NCI-H2196 treated with DMSO at 0.1 percent for 48 hours (cell line): ENCODE measurements at regions not wholly inside any gene's neighbourhood (a gene's known extent, or its start where the extent isn't known, plus 50 kb on each side); places are given as distances from the start of the nearest gene placed in this dataset.

Experiments
- DNase-seq: peaks from one replicate; lab custom pipeline; 2025; ENCODE audit not compliant: unreplicated experiment; lab: John Stamatoyannopoulos, UW

DNA sequence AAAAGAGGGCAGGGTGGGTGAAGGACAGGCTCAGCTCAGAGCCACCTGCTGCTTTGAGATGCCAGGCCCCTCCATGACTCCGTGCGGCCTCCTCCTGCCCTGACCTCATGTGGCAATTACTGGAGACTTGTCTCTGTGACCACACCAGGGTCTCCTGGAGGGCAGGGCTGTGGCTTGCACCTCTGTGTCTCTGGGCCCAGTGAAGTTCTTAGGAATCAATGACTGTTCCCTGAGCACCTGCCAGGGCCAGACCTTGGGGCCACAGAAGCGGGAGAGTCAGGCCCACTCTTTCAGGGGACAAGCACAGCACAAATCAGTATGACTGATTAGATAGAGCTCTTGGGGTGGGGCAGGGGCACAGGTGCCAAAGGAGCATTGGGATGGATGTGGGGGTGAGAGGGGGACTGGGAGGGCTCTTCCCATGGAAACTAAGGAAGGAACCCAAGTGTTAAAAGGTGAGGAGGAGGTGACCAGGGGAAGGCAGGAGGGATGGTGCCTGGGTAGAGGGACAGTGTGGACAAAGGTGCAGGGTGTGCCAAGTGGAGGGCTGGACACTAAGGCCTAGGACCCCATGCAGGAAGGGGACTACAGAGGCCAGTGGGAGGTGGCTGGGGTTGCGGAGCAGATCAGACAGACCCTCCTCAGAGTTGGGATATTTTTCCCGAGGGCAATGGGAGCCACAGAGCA, 77.3 kb upstream of the SHISAL1 start:
- no peak for DNase-seq

DNA sequence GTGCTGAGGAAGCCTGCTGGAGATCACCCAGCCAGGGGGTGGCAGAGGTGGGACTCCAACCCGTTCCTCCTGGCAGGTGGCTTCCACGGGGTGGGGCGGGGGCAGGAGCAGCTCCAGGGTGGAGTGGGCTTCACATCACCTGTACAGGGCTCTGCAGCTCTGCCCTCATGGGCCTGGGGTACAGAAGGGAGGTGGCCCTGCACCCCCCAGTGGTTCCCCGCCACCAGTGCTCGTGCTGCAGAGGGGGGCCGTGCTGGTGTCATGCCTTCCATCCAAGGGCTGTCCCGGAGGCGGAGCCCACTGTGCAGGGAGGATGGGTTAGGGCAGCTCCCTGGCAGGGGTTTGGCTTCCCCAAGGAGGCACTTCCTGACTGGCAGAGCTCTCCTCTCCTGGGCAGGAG, 76.4 kb upstream of the SHISAL1 start:
- DNase-seq, result no peak

DNA sequence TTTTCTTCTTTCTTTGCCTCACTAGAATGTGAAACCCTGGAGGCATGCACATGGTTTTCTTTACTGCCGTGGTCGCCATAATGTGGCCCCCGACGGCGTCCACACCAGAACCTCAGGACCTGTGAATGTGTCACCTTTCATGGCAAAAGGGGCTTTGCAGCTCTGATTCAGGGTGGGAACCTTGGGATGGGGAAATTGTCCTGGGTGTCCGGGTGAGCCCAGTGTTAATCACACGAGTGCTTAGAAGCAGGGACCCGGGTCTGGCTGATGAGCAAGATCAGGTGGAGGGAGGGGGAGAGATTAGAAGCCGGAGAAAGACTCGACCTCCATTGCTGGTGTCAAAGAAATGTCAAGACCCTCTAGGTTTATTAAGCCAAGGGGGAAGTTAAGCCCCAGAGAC, 74.7 kb upstream of the SHISAL1 start:
- DNase-seq, result no peak

DNA sequence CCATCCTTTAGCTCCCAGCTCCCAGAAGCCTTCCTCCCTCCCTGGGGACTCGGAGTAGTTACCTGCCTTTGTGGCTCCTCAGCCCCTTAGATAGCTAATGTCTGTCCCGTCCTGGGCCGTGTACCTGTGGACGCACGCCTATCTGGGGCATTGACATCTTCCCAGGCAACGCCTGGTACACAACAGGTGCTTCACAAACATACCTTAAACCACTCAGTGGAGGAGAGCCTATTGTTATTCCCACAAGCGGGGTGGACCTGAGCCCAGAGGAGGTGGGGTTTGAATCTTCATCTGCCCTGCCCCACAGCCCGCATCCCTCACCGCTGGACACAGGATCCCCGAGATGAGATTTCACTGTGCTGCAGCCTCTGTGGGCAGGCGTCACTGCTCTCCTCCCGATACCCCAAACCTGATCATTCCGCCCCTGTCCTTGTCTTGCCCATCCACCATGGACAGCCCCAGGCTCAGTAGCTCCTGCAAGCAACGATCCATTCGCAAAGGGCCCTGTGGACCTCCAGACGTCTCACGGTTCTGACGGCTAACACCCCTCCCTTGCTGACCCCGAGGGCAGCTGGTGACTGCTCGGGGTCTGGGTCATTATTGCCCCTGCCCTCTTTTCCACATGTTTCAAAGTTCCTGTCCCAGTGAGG, 73.8 kb upstream of the SHISAL1 start:
- no peak for DNase-seq

DNA sequence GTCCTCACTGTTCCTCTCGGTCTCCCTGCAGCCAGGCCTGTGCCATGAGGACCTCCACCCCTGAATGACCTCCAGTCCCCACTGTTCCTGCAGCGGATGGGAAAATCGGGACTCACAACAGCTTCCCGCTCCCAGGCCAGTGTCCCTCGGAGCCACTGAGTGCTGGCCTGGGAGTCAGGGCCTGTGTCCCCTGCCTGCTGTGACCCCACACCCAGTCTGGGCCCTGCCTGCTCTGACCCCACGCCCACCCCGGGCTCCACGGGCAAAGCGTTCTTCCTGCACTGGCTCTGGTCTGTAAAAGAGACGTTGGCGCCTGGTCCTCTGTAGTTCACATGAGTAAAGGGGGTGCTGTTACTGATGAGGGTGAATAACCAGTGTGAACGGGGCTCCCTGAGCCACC, 73.0 kb upstream of the SHISAL1 start:
- no peak for DNase-seq

DNA sequence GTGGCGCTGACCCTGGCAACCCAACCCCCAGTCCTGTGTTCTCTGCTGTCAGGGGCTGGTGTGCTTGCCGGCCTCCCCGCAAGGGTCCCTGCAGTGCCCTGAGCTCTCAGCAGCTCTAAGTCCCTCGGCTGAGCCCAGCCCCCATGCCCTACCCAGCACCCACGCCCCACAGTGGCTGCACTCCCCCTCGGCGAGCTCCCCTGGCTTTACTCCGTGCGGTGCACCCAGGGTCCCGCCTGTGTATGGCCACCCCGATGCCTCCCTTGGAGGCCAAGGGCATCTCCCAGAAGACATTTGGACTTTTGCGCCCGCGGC, 72.5 kb upstream of the SHISAL1 start:
- DNase-seq, result no peak

DNA sequence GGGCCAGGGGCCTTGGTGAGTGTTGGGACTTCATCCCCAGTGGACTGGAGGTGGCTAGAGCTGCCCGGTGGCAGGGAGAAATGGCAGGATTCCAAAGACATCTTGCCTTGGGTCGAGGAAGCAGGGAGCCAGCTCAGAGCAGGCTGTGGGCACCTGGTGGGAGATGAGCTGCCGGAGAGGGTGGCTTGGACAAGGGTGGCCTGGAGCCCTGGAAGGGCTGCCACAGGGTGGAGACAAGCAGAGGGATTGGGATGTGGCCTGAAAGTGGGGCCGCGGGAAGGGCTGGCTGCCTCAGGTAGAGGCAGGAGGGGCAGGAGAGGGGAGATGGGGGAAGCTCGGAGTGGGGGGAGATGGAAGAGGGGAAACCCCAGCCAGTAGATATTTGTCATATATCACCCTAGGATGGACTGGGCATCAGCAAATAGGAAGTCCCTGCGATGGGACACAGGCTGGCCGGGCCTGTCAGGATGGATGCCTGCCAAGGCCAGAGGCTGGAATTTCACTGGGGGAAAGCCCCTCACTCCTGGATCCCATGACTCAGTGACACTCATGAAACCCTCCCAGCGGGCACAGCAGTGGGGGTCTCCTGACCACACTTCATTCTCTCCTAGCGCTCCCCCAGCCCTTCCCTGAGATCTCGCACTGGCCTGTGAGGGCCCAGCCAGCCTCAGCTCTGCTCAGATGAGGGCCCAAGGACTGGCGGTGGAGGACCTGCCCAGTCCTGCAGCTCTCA, 72.0 kb upstream of the SHISAL1 start:
- DNase-seq, result no peak

DNA sequence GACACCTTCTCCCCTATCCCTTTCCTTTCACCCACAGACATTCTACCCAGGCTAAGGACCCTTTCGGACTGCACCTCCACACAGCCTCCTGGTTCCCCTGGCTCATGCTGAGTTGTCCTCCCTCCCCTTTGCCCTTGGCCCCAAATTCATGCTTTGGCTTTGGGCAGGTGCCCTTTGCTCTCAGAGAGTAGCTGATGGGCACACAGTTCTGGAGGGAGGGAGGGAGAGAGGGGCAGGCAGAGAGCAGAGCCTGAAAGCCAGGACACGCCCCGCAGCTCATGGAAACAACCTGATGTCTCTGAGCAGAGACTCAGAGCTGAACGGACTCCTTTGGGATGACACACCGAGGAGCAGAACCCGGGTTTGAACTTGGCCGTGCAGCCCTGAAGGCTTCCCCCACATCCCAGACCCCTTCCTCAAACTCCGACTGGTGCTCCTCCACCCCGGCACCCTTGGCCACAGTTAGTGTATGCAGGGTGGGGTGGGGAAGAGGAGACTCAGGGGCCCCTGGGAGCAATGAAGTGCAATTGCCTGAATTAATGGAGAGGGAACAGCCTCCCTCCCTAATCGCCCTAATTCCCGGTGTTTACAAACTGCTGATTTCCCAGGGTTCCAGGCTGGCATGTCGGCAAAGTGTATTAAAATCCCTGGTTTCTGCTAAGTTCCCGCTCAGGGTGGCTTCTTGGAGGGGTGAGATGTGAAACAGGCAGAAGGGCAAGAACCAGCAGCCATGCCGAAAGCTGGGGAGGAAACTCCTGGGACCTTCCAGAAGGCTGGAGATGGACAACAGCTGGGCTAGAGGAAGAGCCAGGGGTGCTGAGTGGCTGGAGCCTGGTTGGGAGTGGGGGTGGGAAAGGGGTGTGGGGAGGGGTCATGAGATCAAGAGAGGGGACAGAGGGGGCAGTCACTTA, 71.2 kb upstream of the SHISAL1 start:
- no peak for DNase-seq

DNA sequence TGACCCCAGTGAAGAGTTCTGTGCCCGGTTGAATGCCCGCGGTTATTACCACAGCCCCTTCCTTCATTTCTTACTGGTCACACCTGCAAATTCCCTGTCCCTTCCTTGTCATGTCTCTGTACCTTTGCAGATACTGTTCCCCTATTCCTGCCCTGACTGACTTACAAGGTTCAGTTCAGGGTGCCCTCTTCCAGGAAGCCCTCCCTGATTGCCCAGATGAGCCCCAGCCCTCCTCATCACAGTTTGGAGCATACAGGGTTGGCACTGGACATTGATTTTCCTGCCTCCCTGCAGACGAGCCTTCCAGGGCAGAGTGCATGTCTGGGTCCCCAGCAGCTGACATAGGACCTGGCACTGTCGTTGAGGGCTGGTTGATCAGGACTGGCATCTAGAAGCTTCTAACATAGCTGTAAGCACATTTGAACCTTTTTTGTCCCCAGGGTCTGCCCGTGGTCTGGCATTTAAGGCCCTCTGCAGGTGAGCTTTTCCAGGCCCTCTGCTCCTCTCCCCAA, 70.4 kb upstream of the SHISAL1 start:
- DNase-seq, result no peak

DNA sequence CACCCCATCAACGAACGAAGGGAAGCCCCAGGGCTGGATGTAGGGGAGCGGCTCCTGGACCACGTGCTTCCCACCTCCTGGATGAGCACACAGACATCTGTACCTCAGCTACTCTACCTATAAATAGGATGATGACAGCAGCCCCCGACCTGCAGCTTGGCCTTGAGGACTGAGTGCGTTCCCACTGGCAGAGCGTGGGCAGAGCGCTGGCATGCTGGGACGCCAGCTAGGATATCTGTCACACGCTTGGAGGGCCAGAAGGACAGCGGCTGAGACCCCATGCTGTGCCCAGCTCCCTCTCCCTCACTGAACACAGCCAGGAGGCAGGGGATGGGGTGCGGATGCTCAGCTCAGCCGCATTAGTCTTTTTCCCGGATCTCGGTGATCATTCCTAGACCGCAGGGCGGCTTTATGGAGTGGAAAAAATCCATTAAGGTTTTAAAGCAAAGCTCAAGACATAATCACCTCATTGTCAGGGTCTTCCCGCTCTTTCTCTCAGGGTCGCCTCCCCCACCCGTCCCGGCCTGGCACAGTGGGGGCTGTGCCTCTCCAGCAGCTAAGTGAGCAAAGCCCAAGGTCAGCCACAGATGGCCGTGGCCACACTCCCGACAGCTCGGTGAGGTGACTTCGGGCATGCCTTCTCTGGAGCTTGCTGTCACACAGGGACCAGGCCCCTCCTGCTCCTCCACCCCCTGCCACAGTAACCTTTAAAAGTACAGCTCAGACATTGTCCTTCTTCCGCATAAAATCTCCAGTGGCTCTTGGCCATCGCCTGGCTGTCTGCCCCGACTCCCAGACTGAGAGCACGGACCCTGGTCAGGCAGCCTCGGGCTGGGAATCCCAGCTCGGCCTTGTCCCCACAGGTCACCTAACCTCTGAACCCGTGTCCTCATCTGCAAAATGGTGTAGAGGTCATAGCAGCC, 69.6 kb upstream of the SHISAL1 start:
- DNase-seq, result no peak

GRCh38 chr22:44381761-44382115, 69.0 kb upstream of the SHISAL1 start:
- no peak for DNase-seq

GRCh38 chr22:44380756-44381486, 68.2 kb upstream of the SHISAL1 start:
- no peak for DNase-seq

GRCh38 chr22:44379817-44380755, 67.3 kb upstream of the SHISAL1 start:
- DNase-seq, result no peak

GRCh38 chr22:44378380-44378779, 65.6 kb upstream of the SHISAL1 start:
- DNase-seq, result no peak

- no peak for DNase-seq
Observed at GRCh38 chr22:44375451-44375850, 62.7 kb upstream of the SHISAL1 start.

DNA sequence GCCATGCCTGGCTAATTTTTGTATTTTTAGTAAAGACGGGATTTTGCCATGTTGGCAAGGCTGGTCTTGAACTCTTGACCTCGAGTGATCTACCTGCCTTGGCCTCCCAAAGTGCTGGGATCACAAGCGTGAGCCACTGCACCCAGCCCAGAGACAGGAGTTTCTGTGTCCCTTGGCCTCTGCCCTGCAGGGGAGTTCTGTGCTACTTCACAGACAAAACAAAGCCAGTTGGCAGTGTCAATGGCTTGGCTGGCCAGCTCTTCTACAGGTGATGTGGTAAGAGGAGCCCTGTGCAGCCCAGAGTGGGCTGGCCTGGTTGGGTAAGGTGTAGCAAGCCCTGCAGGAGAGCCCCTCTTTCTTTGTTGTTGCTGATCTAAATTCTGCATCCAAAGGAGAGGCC, 60.5 kb upstream of the SHISAL1 start:
- DNase-seq, result no peak

DNA sequence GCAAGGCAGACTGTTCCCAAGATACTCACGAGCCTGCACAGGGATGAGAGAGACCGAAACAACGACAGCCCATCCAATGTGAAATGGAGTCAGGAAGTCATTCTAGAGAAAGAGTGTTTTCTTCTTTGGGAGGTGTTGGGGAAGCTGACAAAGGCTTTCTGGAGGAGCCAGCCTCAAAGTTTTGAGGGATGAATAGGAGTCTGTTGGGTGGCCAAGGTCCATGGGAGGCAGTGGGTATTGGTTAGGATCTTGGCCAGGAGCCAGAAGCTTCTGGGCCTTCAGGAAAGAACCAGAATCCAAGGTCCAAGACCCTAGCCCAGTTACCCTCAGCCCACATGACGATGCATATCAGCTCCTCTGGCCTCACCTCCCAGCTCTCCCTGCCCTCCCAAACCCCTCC, 59.9 kb upstream of the SHISAL1 start:
- DNase-seq, result no peak

DNA sequence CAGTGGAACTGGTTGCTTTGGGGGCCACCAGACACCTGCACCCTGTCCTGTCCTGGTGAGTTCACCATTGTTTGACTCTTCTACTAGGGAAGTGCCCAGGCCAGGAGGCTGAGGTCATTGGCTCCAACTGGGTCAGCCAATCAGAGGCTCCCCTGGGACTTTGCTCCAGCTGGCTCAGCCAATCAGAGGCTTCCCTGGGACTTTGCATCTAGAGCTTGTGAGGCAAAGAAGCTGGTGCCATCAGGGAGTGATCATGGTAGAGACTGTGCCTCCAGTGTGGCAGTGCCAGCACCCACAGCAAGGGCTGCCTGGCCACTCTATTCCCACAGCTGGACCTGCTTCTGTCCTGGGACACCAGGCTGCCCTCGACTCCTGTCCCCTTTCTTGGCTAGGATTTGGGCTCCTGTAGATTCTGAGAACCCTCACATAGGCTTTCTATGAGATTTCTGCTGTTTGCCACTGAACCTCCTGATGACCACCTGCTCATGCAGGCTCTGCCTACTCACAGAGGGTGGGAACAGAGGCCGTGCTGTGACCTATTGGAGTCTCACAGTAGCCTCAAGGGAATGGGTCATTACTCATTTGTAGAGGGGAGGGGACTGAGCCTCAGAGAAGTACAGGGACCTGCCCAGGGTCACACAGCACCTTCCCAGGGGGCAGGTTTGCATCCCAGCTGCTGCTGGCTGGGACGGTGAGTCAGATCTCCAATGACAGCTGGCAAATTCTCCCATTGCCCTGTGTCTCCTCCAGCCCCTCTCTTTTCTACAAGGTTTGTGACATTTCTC, 59.2 kb upstream of the SHISAL1 start:
- no peak for DNase-seq
